ENCODE measurements at regions not wholly inside any gene's neighbourhood (a gene's known extent, or its start where the extent isn't known, plus 50 kb on each side); places are given as distances from the start of the nearest gene placed in this dataset.
"Not testable (repeated sequence)": the region's sequence is repeated elsewhere in the genome, so short reads cannot be mapped to it uniquely, and the experiment has no call there.

DNA sequence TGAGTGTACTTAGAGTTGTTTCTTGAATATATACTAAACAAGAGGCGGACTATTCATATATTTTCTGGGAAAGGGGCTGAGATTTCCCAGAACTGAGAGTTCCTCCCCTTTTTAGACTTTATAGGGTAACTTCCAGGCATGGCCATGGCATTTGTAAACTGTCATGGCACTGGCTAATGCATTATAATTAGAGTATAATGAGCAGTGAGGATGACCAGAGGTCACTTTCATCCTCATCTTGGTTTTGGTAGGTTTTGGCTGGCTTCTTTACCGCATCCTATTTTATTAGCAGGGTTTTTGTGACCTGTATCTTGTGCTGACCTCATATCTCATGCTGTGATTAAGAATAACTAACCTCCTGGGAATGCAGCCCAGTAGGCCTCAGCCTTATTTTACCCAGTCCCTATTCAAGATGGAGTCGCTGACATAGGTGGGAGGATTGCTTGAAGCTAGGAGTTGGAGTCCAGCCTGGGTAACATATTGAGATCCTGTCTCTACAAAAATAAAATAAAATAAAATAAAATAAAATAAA is 91.4 kb downstream of the MOBP start:
- DNase-seq, result no peak

DNA sequence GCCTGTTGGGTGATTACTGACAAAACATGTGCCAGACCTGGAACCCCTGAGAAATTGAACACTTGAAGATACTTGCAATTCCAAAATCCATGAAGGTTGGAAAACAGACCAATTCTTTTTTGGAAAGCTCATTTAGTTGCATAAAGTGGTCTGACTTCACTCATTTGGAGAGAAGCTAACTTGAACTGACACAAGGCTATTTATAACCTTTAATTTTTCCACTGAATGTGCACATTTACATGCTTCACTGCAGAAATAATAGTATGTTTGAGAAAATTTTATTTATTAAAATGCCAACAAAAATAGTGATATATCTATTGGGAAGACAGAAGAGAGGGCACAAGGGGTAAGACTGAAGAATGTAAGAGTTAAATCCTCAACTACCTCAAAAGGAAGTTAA is 92.1 kb downstream of the MOBP start:
- DNase-seq, result no peak

GRCh38 chr3:39568508-39568907 is 101.0 kb downstream of the MOBP start:
- DNase-seq, result no peak

GRCh38 chr3:39569095-39569494 is 101.6 kb downstream of the MOBP start:
- no peak for DNase-seq

DNA sequence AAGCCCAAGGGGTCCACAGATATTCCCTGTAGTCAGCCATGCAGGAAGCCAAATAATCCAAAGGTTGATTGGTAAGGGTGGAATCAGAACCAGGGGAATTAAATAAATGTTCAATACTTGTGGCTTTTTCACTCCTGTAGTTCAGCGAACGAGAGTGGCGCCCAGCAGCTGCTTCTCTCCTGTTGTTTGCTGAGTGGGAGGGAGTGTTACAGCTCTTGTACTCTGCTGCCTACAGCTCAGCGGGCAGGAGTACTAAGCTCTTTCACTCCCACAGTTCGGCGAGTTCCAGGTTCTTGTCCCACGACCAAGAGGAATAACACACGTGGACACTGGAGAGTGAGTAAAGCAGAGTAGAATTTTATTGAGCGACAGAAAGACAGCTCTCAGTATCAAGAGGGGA is 105.9 kb downstream of the MOBP start:
- no peak for DNase-seq

DNA sequence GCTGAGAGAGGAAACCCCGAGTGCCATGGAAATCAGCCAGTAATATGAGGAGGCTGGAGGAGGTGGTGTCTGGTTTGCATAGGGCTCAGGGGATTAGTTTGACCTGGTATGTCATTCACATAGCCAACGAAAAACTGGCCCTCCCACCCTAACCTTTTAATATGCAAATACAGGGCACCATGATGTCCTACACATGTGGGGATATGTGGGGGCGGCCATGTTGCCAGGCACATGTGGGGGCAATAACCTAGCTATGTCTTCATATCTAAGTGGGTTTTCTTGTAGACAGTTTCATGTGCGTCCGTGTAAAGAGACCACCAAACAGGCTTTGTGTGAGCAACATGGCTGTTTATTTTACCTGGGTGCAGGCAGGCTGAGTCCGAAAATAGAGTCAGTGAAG is 110.1 kb downstream of the MOBP start:
- DNase-seq, result no peak

- DNase-seq, result not testable (repeated sequence)
These were observed 118.7 kb downstream of the MOBP start for GRCh38 chr3:39586215-39586614.

DNA sequence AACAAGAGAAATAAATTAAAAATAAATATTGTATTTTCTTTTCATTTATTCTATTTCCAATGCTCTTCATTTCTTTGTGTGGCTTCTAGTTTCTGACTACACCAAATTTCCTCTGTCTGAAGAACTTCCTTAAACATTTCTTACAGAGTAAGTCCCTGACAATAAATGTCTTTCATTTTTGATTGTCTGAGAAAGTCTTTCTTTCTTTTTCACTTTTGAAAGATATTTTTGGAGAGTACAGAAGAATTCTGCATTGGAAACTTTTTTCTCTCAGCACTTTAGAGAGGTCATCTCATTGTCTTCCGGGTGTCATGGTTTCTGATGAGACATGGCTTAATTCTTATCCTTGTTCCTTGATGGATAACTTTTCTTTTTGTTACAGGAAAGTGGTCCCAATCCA is 119.6 kb downstream of the MOBP start:
- no peak for DNase-seq

DNA sequence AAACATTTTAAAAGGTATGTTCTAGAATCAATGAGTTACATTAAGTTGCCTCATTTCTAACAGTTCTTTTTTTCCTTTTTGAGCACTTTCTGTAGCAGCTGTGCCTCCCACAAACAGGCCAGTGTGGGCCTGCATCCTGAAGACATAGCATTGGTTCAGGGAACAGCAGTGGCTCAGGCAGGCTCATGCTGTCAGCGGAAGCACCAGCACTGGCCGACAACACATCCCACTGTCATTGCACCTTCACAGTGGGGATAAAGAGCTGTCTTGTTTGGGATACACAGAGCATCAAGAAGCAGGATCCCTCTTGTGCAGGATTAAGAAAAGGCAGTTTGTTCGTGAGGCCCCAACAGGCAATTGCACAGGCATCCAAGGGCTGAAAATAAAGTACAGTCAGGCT is 123.3 kb downstream of the MOBP start:
- DNase-seq, result no peak

DNA sequence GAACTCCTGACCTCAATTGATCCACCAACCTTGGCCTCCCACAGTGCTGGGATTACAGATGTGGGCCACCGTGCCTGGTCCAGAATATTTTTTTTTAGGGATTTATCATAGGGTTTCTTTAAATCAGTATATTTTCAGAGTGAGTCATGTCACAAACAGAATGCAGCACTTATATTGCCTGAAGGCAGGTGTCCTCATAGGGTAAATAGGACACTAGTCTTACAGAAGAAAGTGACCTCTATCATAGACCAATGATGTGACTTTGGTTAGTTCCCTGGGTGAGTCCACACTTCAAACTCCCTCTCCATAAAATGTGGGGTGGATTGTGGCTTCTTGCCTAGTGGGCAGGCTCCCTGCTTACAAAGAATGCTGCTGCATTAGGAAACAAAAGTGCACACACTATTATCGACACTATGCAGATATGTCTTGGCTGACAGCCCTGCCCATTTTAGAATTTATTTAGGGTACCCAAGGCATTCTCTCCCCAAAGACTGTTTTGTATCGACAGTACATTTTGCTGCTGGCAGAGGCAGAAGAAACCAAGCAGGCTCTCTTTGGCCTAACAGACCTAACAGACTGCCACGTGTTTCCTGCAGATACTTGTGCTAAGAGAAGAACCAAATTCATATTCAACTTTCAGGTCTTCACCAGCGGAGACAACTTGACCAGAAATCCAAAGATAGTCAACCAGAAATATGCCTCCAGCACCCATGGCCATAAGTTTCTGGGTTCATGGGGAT is 125.0 kb downstream of the MOBP start:
- DNase-seq, result no peak

DNA sequence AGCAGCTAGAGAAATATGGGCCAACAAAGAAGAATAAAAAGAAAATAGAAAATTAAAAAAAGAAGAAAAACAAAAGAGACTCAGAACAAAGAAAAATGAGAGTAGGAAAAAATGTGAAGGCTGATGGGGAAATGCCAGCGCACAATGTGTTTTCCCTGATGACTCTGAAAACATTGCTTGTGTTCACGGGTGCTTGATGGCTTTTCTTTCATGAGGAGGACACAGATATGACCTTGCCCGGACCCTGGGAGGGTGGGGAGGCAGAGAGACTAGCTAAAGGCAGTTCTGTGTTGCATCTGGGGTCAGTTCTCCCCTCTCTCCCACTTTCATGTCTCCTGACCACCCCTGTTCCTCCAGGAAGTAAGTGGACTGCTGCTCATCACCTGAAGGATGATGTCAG is 125.9 kb downstream of the MOBP start:
- DNase-seq, result no peak

DNA sequence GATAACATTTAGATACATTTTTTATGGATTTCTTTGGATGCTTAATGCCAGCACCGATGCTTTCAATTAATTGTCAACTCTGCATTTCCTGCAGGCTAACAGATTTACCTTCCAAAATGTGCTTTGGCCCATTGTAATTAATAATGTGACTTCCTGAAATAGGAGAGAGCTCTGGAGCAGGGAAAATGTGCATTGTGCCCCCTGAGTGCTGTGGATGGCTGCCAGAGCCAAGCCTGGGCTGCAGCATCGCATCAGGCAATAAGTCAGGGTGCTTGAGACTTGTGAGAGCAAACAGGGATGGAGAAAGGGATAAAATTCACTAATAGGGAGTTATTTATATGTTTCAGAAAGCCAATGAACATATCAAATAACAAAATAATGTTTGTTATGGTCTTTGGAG is 133.8 kb downstream of the MOBP start:
- DNase-seq, result no peak

- no peak for DNase-seq
These were observed 138.4 kb downstream of the MOBP start for GRCh38 chr3:39605837-39606236.

DNA sequence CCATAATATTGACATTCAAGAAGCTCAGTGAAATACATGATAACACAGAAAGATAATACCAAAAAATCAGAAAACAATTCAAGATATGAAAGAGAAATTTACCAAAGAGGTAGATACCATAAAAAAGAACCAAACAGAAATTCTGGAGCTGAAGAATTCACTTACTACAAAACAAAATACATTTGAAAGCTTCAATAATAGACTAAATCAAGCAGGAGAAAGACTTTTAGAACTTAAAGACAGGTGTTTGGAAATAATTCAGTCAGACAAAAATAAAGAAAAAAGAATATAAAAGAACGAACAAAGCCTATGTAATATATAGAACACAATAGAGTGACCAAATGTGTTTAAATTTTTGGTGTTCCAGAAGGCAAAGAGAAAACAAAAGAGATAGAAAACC is 158.7 kb downstream of the MOBP start:
- DNase-seq, result no peak

GRCh38 chr3:39631136-39631535 is 163.7 kb downstream of the MOBP start:
- no peak for DNase-seq

DNA sequence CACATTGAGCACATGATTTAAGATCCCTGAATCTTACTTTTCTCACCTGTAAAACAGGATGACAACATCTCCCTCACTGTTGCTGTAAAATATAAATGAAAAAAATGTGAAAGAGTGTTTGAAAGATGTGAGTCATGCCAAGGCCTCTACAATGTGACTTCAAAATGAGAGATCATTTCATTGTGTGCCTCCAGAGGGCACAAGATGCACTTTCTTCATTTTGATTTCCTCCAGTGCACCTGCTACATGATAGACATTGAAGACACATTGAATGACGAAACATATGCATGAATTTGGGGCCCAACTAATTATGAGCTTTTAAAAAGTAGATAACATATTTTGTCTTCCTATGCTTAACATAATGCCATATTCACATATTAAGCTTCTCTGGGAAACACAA is 170.3 kb downstream of the MOBP start:
- no peak for DNase-seq

- DNase-seq, result no peak
These were observed 170.8 kb downstream of the MOBP start for GRCh38 chr3:39638301-39638700.

- DNase-seq, result no peak
These were observed 169.8 kb upstream of the MYRIP start for GRCh38 chr3:39639344-39640236.

GRCh38 chr3:39641274-39641673 is 168.1 kb upstream of the MYRIP start:
- DNase-seq, result no peak

DNA sequence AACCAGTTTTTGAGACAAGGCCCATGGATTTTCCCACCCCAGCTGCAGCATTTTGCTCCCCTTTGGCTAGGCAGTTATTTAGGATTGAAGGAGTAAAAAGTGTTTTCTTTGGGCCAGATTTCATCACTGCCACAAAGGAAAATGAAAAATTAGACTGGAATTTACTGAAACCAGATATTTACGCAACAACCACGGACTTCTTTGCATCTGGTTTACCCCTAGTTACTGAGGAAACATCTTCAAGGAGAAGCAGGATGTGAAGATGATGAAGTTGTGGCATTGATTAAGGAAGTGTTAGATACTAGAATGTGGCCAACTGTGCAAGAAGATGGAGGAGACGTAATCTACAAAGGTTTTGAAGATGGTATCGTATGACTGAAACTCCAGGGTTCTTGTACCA is 165.2 kb upstream of the MYRIP start:
- DNase-seq, result no peak

GRCh38 chr3:39651256-39651655 is 158.2 kb upstream of the MYRIP start:
- DNase-seq, result not testable (repeated sequence)

- no peak for DNase-seq
These were observed 157.2 kb upstream of the MYRIP start for GRCh38 chr3:39651993-39652739.

- DNase-seq, result not testable (repeated sequence)
These were observed 153.7 kb upstream of the MYRIP start for GRCh38 chr3:39655718-39656117.

All from midbrain (tissue), 1 donor.